ENCODE measurements at regions not wholly inside any gene's neighbourhood (a gene's known extent, or its start where the extent isn't known, plus 50 kb on each side); places are given as distances from the start of the nearest gene placed in this dataset.

- H3K27ac ChIP-seq (ENCODE audit: extremely low read length, insufficient read depth, low read length), result no peak overlapping the region
- ATAC-seq (no peak), DNase-seq (ENCODE audit: low spot score) (no peak), FAIRE-seq (no peak)
- in situ Hi-C loops (cut with HindIII; ENCODE audit: extremely low pct_ligation_motif_present, low pct_unique_long_range_greater_than_20kb) (no loop called here), intact Hi-C loops (cut with micrococcal nuclease; ENCODE audit: unreplicated experiment) (no loop called here)
- no peaks in the 10 kb centered on the region for H3K36me3 ChIP-seq (replicated peaks in 1 of 2; ENCODE audit: control insufficient read depth in 1 of 2, insufficient read depth in 2 of 2, low read length in 2 of 2)
- no peaks in the 10 kb centered on the region for H3K4me1 ChIP-seq (ENCODE audit: insufficient read depth, low read length)
- H2AFZ ChIP-seq (ENCODE audit: low read length), result no peak overlapping the region
- no peaks in the 10 kb centered on the region for H3K9me3 ChIP-seq (ENCODE audit: low read length)
- no peak overlapping the region for H3K4me2 ChIP-seq (ENCODE audit: low read depth, low read length)
- no peak for TF ChIP-seq HNRNPLL (IDR thresholded peaks at IDR 0.05; ENCODE audit: low read depth, low read length, poor library complexity, severe bottlenecking)
- TF ChIP-seq PTBP1 (IDR thresholded peaks at IDR 0.05; ENCODE audit: low read depth, low read length, poor library complexity, severe bottlenecking), result no peak
- no peak for TF ChIP-seq ZNF891 (CRISPR knock-in tag; IDR thresholded peaks at IDR 0.05)
- no peak for TF ChIP-seq ZBTB33 (CRISPR knock-in tag; IDR thresholded peaks at IDR 0.05)
- no peak for TF ChIP-seq MAX (IDR thresholded peaks at IDR 0.05)
- no peak for TF ChIP-seq KLF6 (CRISPR knock-in tag; IDR thresholded peaks at IDR 0.05)
- TF ChIP-seq FOXP1 (IDR thresholded peaks at IDR 0.05), result no peak
- TF ChIP-seq FOXP1 (CRISPR knock-in tag; IDR thresholded peaks at IDR 0.05), result no peak
- no peak for TF ChIP-seq ZSCAN5A (CRISPR knock-in tag; IDR thresholded peaks at IDR 0.05; ENCODE audit: borderline replicate concordance)
- TF ChIP-seq ZMAT3 (CRISPR knock-in tag; conservative IDR thresholded peaks at IDR 0.05), result no peak
- no peak for TF ChIP-seq NFYC (CRISPR knock-in tag; IDR thresholded peaks at IDR 0.05)
- TF ChIP-seq ZNF350 (CRISPR knock-in tag; IDR thresholded peaks at IDR 0.05; ENCODE audit: borderline replicate concordance, low read depth), result no peak
- no peak for TF ChIP-seq ZNF275 (CRISPR knock-in tag; IDR thresholded peaks at IDR 0.05; ENCODE audit: borderline replicate concordance)
- no peak for TF ChIP-seq SKIL (CRISPR knock-in tag; IDR thresholded peaks at IDR 0.05; ENCODE audit: borderline replicate concordance)
- TF ChIP-seq IRX3 (CRISPR knock-in tag; IDR thresholded peaks at IDR 0.05; ENCODE audit: borderline replicate concordance, low read depth), result no peak
- no peak overlapping the region for H3K4me3 ChIP-seq (replicated peaks in 1 of 3; ENCODE audit: insufficient read depth in 1 of 3, low read depth in 2 of 3, low read length in 3 of 3)
- H3K79me2 ChIP-seq (ENCODE audit: insufficient read depth, low read length), result no peaks in the 10 kb centered on the region
- H3K9ac ChIP-seq (ENCODE audit: insufficient read depth, low read depth, low read length), result no peak overlapping the region
- no peaks in the 10 kb centered on the region for H4K20me1 ChIP-seq (ENCODE audit: insufficient read depth, low read length)
- no peaks in the 10 kb centered on the region for H3K27me3 ChIP-seq (ENCODE audit: control insufficient read depth in 1 of 2, insufficient read depth in 2 of 2, low read length in 2 of 2)
- BruUV-seq (replicated peaks), result no TSS peak
- ChIA-PET CTCF (ENCODE audit: low intra/inter-chr PET ratio, low total read pairs) (no interaction called here), POLR2A (no interaction called here)
Observed at GRCh38 chr6:94424692-94425091, 1005.3 kb upstream of the EPHA7 start.

Data from HepG2 (cell line).